RWPE2 (cell line): ENCODE measurements at regions not wholly inside any gene's neighbourhood (a gene's known extent, or its start where the extent isn't known, plus 50 kb on each side); places are given as distances from the start of the nearest gene placed in this dataset.
A peak's percentile ranks its signal among the peaks of the same experiment; 100 is the strongest.

Source experiments
- ATAC-seq: fragments of 200-7000 bp; cut with Tn5 transposase; 3 replicates; pipeline ENCODE4 v1.9.1; 2021; ENCODE audit warnings: low read depth
- DNase-seq: peaks from one replicate; pipeline ENCODE4 v3.0.0-alpha.2; 2020; ENCODE audit warnings: low spot score
- H3K27ac ChIP-seq: fragments of 450-650 bp; 2 replicates; pipeline ENCODE4 v1.5.1; 2017; ENCODE audit warnings: mild to moderate bottlenecking; ENCODE audit not compliant: poor library complexity, severe bottlenecking
- H3K27me3 ChIP-seq: fragments of 250-450 bp; sonication (Bioruptor Pico); 2 replicates; pipeline ENCODE4 v1.5.1; 2021; ENCODE audit warnings: mild to moderate bottlenecking, moderate library complexity; ENCODE audit not compliant: insufficient read depth, poor library complexity, severe bottlenecking
- H3K36me3 ChIP-seq: fragments of 250-450 bp; sonication (Bioruptor Pico); 2 replicates; pipeline ENCODE4 v1.5.1; 2020; ENCODE audit warnings: low read depth, mild to moderate bottlenecking, moderate library complexity
- H3K4me1 ChIP-seq: fragments of 250-450 bp; sonication (Bioruptor Pico); 2 replicates; pipeline ENCODE4 v1.5.1; 2021; ENCODE audit warnings: mild to moderate bottlenecking, moderate library complexity; ENCODE audit not compliant: insufficient read depth, poor library complexity, severe bottlenecking
- H3K4me3 ChIP-seq: fragments of 250-450 bp; sonication (Bioruptor Pico); 2 replicates; pipeline ENCODE4 v1.5.1; 2021; ENCODE audit warnings: mild to moderate bottlenecking, moderate library complexity; ENCODE audit not compliant: severe bottlenecking
- H3K9me3 ChIP-seq: fragments of 250-450 bp; sonication (Bioruptor Pico); 2 replicates; pipeline ENCODE4 v1.5.1; 2021; ENCODE audit warnings: mild to moderate bottlenecking, moderate library complexity; ENCODE audit not compliant: severe bottlenecking
- TF ChIP-seq, protein P1 (sequence below): fragments of 450-650 bp; IDR thresholded peaks from one replicate; pipeline ENCODE4 v1.5.1; 2017; ENCODE audit warnings: mild to moderate bottlenecking, moderate library complexity; ENCODE audit not compliant: poor library complexity, severe bottlenecking

DNA sequence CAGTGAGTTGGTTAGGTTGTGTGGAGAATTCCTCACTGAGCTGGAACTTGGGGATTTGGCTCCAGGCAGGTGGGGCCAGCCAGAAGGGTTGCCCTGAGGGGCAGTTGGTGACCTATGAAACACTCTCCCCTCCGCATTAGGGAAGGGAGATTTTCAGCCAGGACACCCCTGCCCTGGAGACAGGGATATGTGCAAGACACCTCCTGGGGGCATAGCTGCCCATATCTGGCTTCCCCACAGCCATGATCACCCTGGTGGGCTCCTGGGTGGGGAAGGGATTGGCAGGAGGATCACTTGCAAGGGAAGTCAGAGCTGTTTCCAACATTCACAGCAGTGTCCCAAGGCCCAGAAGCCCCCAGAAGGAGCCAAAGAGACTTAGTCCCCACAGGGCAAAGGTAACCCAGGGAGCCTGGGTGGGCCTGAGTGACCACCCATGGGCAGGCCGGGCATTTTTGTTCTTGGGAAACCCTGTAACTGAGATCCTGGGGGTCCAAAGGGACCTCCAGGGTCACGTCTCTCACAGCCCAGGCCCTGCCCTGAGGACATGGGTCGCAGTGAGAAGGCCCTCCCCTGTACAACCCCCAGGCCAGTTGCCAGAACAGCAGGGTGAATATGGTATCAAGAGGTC is 145.8 kb downstream of the MRPL14 start:
- no peak overlapping the region for H3K27ac ChIP-seq
- no peaks in the 10 kb centered on the region for H3K9me3 ChIP-seq
- DNase-seq (peak; percentile 26), ATAC-seq (no peak)
- H3K36me3 ChIP-seq = no peaks in the 10 kb centered on the region
- TF ChIP-seq, protein P1, sequence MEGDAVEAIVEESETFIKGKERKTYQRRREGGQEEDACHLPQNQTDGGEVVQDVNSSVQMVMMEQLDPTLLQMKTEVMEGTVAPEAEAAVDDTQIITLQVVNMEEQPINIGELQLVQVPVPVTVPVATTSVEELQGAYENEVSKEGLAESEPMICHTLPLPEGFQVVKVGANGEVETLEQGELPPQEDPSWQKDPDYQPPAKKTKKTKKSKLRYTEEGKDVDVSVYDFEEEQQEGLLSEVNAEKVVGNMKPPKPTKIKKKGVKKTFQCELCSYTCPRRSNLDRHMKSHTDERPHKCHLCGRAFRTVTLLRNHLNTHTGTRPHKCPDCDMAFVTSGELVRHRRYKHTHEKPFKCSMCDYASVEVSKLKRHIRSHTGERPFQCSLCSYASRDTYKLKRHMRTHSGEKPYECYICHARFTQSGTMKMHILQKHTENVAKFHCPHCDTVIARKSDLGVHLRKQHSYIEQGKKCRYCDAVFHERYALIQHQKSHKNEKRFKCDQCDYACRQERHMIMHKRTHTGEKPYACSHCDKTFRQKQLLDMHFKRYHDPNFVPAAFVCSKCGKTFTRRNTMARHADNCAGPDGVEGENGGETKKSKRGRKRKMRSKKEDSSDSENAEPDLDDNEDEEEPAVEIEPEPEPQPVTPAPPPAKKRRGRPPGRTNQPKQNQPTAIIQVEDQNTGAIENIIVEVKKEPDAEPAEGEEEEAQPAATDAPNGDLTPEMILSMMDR = no peak
- H3K4me1 ChIP-seq = peaks cover 16% of the 10 kb centered on the region
- H3K27me3 ChIP-seq = no peaks in the 10 kb centered on the region
- H3K4me3 ChIP-seq = no peak overlapping the region

DNA sequence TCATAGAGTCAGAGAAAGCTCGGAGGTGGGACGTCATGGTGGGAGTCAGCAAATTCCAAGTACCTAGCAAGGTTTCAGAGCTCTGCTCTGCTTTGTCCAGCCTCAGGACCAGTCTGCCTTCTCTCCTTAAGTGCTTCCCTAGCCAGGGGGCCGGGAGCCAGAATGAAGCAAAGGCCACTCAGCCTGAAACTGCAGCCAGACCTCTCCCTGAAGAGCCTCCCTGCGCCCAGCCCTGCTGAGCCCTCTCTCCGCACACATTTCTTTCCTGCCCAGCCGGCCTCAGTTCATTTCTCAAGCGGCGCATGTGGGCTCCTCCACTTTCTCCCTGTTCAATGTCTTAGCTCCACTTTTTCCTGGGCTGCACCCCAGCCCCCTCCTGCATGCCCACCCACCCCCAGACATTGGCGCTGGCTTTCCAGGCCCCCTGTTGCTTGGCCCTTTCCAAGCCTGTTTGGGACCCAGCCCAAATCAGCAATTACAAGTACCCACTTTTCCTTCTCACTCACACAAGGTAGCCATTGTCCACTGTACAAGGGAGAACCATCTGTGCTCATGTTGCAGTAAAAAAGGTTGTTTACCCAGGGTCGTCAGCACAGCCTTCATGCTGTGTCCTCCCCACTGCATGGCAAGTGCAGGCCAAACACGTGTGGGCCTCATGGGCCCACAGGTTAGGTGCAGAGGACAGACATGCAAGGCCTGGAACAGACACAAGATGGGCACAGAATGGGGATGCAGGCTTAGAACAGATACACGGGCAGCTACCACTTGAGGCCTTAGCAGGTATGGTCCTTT is 147.1 kb downstream of the MRPL14 start:
- Histone ChIP-seq H3K27ac (no peak overlapping the region), H3K9me3 (peaks cover 2% of the 10 kb centered on the region), H3K4me1 (peaks cover 22% of the 10 kb centered on the region), H3K4me3 (no peak overlapping the region), H3K27me3 (no peaks in the 10 kb centered on the region), H3K36me3 (no peaks in the 10 kb centered on the region)
- ATAC-seq (no peak), DNase-seq (peak; percentile 22)
- TF ChIP-seq, protein P1 = no peak

DNA sequence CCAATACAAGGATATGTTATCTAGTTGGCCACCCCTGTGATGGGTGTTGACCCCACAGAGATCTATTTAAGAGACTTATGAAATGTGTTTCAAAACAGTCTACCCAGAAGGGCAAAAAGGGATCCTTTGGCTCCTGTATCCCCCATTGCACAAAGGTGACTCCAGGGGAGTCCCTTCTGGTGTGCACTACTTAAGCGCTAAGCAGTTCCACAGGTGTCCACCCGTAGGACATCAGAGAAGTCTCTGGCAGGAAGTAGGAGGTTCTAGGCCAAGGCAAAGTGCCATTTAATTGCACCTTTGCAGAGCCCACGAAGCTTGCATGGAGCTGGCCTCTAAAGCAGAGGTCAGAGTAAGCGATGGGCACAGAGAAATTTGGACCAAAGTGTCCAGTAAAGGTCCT is 147.7 kb downstream of the MRPL14 start:
- no peaks in the 10 kb centered on the region for H3K36me3 ChIP-seq
- ATAC-seq = no peak
- peaks cover 29% of the 10 kb centered on the region for H3K4me1 ChIP-seq
- no peaks in the 10 kb centered on the region for H3K27me3 ChIP-seq
- H3K4me3 ChIP-seq = no peak overlapping the region
- peak overlapping the region; percentile 29 for H3K27ac ChIP-seq
- H3K9me3 ChIP-seq = peaks cover 2% of the 10 kb centered on the region
- TF ChIP-seq, protein P1 = no peak
- no peak for DNase-seq

DNA sequence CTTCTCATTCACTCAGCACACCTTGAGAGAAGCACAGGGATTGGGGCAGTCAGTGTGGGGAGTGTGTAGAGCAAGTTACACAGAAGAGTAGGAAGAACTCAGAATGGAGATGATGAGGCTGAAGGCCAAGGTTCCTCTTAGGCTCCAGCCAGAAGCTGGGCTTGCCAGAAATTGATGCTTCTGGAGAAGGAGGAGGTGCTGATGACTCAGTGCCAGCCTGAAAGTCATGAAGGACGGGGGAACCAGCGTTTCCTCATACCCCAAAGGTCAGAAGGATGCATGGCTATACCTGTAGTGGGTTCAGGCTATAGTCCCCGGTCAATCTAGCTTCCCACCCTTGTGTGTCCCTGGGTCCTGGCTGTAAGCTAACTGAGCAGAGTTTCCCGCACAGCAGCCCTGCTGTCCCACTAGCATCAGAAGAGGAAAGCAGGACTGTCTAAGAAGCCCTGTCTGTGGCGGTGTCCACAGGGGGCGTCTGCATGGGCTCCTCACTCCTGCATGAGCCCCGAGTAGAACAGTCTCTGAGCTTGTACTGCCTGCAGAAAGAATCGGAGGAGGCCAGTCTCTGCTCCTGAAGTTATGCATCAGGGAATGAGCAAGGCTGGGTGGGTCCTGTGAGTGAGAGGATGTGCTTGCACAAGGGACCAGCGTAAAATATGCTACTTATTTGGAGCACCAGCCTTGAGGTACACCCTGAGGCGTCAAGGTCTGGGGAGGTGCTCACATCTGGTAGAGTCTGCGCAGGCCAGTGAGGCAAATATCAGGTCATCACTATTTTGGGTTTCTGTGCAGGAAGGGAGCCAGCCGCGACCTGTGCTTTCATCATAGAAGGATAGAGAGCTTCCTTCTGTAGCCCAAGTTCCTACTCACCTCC is 148.5 kb downstream of the MRPL14 start:
- no peaks in the 10 kb centered on the region for H3K27me3 ChIP-seq
- H3K27ac ChIP-seq = peak overlapping the region; percentile 29
- DNase-seq = peak; percentile 61

More for the DNA sequence above, 148.5 kb downstream of the MRPL14 start:
- Histone ChIP-seq H3K36me3 (no peaks in the 10 kb centered on the region), H3K4me1 (peaks cover 37% of the 10 kb centered on the region), H3K9me3 (peaks cover 2% of the 10 kb centered on the region), H3K4me3 (no peak overlapping the region)
- TF ChIP-seq, protein P1 = no peak
- peak; percentile 81 for ATAC-seq
